GM23338 (cell line): ENCODE measurements at regions not wholly inside any gene's neighbourhood (a gene's known extent, or its start where the extent isn't known, plus 50 kb on each side); places are given as distances from the start of the nearest gene placed in this dataset.

Experiments used
- ATAC-seq: fragments of 200-7000 bp; cut with Tn5 transposase; 3 replicates; pipeline ENCODE4 v1.9.1; 2020
- DNase-seq: peaks from one replicate; pipeline ENCODE4 v3.0.0-alpha.2; 2015; ENCODE audit warnings: low spot score
- H2AFZ ChIP-seq: fragments of 200-600 bp; sonication (generic); 2 replicates; pipeline ENCODE4 v1.8.0; 2016; ENCODE audit warnings: antibody characterized with exemption, mild to moderate bottlenecking, moderate library complexity
- H3F3A ChIP-seq: fragments of 200-600 bp; sonication (generic); replicated peaks from 2 replicates; pipeline ENCODE4 v1.8.0; 2017; ENCODE audit warnings: antibody characterized with exemption, mixed run types, low read depth
- H3K27ac ChIP-seq: fragments of 200-600 bp; sonication (generic); 2 replicates; pipeline ENCODE4 v1.6.1; 2016; ENCODE audit warnings: low read depth
- H3K27me3 ChIP-seq: fragments of 200-600 bp; sonication (generic); 2 replicates; pipeline ENCODE4 v1.8.0; 2016; ENCODE audit warnings: mild to moderate bottlenecking, mixed run types, moderate library complexity; ENCODE audit not compliant: insufficient read depth
- H3K36me3 ChIP-seq: fragments of 200-600 bp; sonication (generic); 2 replicates; pipeline ENCODE4 v1.8.0; 2016; ENCODE audit warnings: mild to moderate bottlenecking; ENCODE audit not compliant: insufficient read depth
- H3K4me1 ChIP-seq: fragments of 200-600 bp; sonication (generic); 2 replicates; pipeline ENCODE4 v1.8.0; 2016; ENCODE audit warnings: mild to moderate bottlenecking, moderate library complexity; ENCODE audit not compliant: insufficient read depth
- H3K4me2 ChIP-seq: fragments of 200-600 bp; sonication (generic); 2 replicates; pipeline ENCODE4 v1.7.1; 2017; ENCODE audit warnings: mixed run types
- H3K4me3 ChIP-seq: fragments of 200-600 bp; sonication (generic); 2 replicates; pipeline ENCODE4 v1.6.1; 2016; ENCODE audit warnings: mixed run types
- H3K79me2 ChIP-seq: fragments of 200-600 bp; sonication (generic); replicated peaks from 2 replicates; pipeline ENCODE4 v1.8.0; 2017; ENCODE audit warnings: mild to moderate bottlenecking; ENCODE audit not compliant: insufficient read depth
- H3K9me2 ChIP-seq: fragments of 200-600 bp; sonication (generic); 2 replicates; pipeline ENCODE4 v1.8.0; 2017; ENCODE audit not compliant: insufficient read depth
- H4K20me1 ChIP-seq: fragments of 200-600 bp; sonication (generic); replicated peaks from 2 replicates; pipeline ENCODE4 v1.8.0; 2017; ENCODE audit warnings: mild to moderate bottlenecking; ENCODE audit not compliant: insufficient read depth
- H3K27ac Mint-ChIP-seq: 2 replicates; pipeline ENCODE4 v1.8.0; 2020; ENCODE audit warnings: inconsistent platforms, mild to moderate bottlenecking, moderate library complexity, mixed read lengths
- H3K27me3 Mint-ChIP-seq: 3 replicates; pipeline ENCODE4 v1.8.0; 2022; ENCODE audit warnings: low read depth, mild to moderate bottlenecking, moderate library complexity, mixed read lengths, inconsistent platforms; ENCODE audit not compliant: insufficient read depth, poor library complexity
- H3K36me3 Mint-ChIP-seq: 3 replicates; pipeline ENCODE4 v1.8.0; 2021; ENCODE audit warnings: low read depth, mild to moderate bottlenecking, inconsistent platforms, moderate library complexity, mixed read lengths
- H3K4me1 Mint-ChIP-seq: 3 replicates; pipeline ENCODE4 v1.8.0; 2020; ENCODE audit warnings: mild to moderate bottlenecking, inconsistent platforms, mixed read lengths
- H3K4me3 Mint-ChIP-seq: 3 replicates; pipeline ENCODE4 v1.8.0; 2021; ENCODE audit warnings: moderate library complexity, mild to moderate bottlenecking, inconsistent platforms, mixed read lengths
- H3K9me3 Mint-ChIP-seq: 3 replicates; pipeline ENCODE4 v1.8.0; 2020; ENCODE audit warnings: moderate library complexity, mild to moderate bottlenecking, inconsistent platforms, mixed read lengths
- CREB1 ChIP-seq: fragments of 250-450 bp; sonication (Bioruptor Pico); IDR thresholded peaks from 2 replicates; pipeline ENCODE4 v1.5.0; 2020; ENCODE audit warnings: low read depth, mild to moderate bottlenecking, moderate library complexity
- JUNB ChIP-seq: IDR thresholded peaks from one replicate; pipeline ENCODE4 v1.6.1; 2016; ENCODE audit warnings: antibody characterized with exemption; ENCODE audit not compliant: unreplicated experiment
- NANOG ChIP-seq: IDR thresholded peaks from 2 replicates; pipeline ENCODE4 v1.6.1; 2016; ENCODE audit warnings: antibody characterized with exemption, borderline replicate concordance
- REST ChIP-seq: IDR thresholded peaks from one replicate; pipeline ENCODE4 v1.6.1; 2018; ENCODE audit warnings: antibody characterized with exemption; ENCODE audit not compliant: unreplicated experiment
- ZNF331 ChIP-seq: fragments of 250-450 bp; sonication (Bioruptor Pico); IDR thresholded peaks from 2 replicates; pipeline ENCODE4 v1.5.0; 2020; ENCODE audit warnings: low read depth, mild to moderate bottlenecking, moderate library complexity
- ZNF462 ChIP-seq: fragments of 250-450 bp; sonication (Bioruptor Pico); IDR thresholded peaks from 2 replicates; pipeline ENCODE4 v1.5.0; 2020; ENCODE audit warnings: mild to moderate bottlenecking, moderate library complexity
- TF ChIP-seq, protein P1 (sequence below): IDR thresholded peaks from 2 replicates; pipeline ENCODE4 v1.6.1; 2016; ENCODE audit warnings: antibody characterized with exemption
- TF ChIP-seq, protein P2 (sequence below), 2 experiments: fragments of 200-600 bp in 1 of 2; sonication (generic) in 1 of 2; conservative IDR thresholded peaks; 2 replicates each; pipeline versions ENCODE4 v1.5.1 to v1.6.1; 2016 to 2017; ENCODE audit warnings: antibody characterized with exemption in 2 of 2, low read depth in 2 of 2, mild to moderate bottlenecking in 2 of 2, moderate library complexity in 1 of 2

DNA sequence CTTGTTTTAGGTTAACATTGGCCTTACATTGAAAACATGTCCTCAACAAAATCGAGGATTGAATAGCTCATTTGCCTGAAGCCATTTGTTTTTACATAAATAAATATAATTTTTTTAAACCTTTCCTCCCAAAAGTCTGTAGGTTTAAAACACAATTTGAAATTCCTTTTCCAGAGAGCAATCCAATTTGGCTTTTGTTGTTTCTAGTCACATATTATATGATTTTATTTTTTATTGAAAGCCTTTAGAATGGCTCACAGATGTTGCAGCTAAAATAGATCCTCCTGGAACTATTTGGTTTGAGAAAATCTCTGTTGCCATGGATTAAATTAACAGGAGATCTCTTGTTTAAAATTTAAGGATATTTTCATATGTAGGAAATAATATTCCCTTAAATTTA, 512.6 kb downstream of the KLF5 start (continued):
- TF ChIP-seq ZNF462 (CRISPR knock-in tag) (no peak), CREB1 (no peak)

GRCh38 chr13:73556902-73557301, 498.1 kb downstream of the KLF5 start:
- no peak overlapping the region; the same call in 1 of the 2 replicates for H2AFZ ChIP-seq
- H3K4me1 Mint-ChIP-seq = peaks cover under 1% of the 10 kb centered on the region; the same call in 1 of the 3 replicates
- H3K36me3 Mint-ChIP-seq = no peaks in the 10 kb centered on the region
- TF ChIP-seq JUNB (no peak), ZNF331 (CRISPR knock-in tag) (no peak), NANOG (no peak), REST (no peak)
- TF ChIP-seq, protein P1, sequence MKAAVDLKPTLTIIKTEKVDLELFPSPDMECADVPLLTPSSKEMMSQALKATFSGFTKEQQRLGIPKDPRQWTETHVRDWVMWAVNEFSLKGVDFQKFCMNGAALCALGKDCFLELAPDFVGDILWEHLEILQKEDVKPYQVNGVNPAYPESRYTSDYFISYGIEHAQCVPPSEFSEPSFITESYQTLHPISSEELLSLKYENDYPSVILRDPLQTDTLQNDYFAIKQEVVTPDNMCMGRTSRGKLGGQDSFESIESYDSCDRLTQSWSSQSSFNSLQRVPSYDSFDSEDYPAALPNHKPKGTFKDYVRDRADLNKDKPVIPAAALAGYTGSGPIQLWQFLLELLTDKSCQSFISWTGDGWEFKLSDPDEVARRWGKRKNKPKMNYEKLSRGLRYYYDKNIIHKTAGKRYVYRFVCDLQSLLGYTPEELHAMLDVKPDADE = no peak
- TF ChIP-seq, protein P2, sequence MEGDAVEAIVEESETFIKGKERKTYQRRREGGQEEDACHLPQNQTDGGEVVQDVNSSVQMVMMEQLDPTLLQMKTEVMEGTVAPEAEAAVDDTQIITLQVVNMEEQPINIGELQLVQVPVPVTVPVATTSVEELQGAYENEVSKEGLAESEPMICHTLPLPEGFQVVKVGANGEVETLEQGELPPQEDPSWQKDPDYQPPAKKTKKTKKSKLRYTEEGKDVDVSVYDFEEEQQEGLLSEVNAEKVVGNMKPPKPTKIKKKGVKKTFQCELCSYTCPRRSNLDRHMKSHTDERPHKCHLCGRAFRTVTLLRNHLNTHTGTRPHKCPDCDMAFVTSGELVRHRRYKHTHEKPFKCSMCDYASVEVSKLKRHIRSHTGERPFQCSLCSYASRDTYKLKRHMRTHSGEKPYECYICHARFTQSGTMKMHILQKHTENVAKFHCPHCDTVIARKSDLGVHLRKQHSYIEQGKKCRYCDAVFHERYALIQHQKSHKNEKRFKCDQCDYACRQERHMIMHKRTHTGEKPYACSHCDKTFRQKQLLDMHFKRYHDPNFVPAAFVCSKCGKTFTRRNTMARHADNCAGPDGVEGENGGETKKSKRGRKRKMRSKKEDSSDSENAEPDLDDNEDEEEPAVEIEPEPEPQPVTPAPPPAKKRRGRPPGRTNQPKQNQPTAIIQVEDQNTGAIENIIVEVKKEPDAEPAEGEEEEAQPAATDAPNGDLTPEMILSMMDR (conservative IDR thresholded peaks at IDR 0.05; ENCODE audit: low read depth in 2 of 2) = no peak

More at GRCh38 chr13:73556902-73557301, 498.1 kb downstream of the KLF5 start:
- H3K4me3 ChIP-seq = no peak overlapping the region
- H3K27me3 ChIP-seq = no peaks in the 10 kb centered on the region
- H4K20me1 ChIP-seq = no peaks in the 10 kb centered on the region
- no peaks in the 10 kb centered on the region for H3K36me3 ChIP-seq
- H3K27ac ChIP-seq = no peak overlapping the region
- ATAC-seq (no peak), DNase-seq (no peak)
- Mint-ChIP-seq H3K27me3 (no peaks in the 10 kb centered on the region), H3K9me3 (no peaks in the 10 kb centered on the region), H3K4me3 (no peak overlapping the region), H3K27ac (no peak overlapping the region)
- no peaks in the 10 kb centered on the region; the same call in 1 of the 2 replicates for H3K9me2 ChIP-seq
- no peak overlapping the region for H3K4me2 ChIP-seq
- no peaks in the 10 kb centered on the region for H3K79me2 ChIP-seq
- H3F3A ChIP-seq = no peaks in the 10 kb centered on the region
- H3K4me1 ChIP-seq = no peaks in the 10 kb centered on the region; the same call in 1 of the 2 replicates
